COLO829 (cell line): ENCODE measurements at regions not wholly inside any gene's neighbourhood (a gene's known extent, or its start where the extent isn't known, plus 50 kb on each side); places are given as distances from the start of the nearest gene placed in this dataset.

Experiments
- DNase-seq: peaks from one replicate; pipeline ENCODE4 v3.0.0; 2012; ENCODE audit warnings: low spot score

DNA sequence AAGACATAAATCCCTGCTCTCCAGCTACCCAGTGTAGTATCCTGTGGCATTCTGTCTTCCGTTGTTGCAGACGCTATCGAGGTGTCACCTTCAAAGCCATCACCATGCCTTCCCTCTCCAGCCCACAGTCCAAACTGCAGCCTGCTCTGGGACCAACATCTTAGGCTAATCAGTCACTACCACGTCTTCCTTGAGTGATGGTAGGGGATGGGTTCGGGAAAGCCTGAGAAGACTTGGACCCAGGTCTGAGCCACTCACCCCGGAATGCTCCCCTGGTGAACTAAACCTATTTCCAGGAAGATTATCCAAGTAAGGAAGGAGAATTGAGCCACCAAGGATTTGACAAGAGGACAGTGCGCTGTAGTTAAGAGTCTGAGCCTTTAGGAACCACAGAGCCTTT is 52.9 kb upstream of the IRX1 start:
- DNase-seq = no peak

- no peak for DNase-seq
These were observed 53.5 kb upstream of the IRX1 start for GRCh38 chr5:3542158-3542557.

- no peak for DNase-seq
These were observed 56.7 kb upstream of the IRX1 start for GRCh38 chr5:3538886-3539285.

GRCh38 chr5:3537942-3538341 is 57.7 kb upstream of the IRX1 start:
- DNase-seq = no peak

- no peak for DNase-seq
These were observed 60.0 kb upstream of the IRX1 start for GRCh38 chr5:3535414-3536211.

DNA sequence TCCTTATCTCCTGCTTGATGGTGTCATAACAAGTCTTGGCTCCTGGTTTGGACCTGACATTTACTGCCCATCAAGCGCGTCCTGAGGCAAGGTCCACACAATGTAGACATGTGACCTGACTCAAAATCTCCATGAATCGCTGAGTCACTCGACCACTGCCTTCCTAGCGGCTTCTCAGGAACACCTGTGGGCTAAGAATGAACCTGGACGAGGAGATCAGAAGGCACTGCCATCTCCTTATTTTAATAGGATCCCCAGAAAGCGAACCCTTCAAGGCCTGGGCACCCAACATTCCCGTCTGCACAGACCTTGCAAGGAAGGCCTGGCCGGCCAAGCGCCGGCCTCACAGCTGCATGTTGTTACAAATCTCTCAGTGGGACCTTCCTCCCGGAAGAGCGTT is 60.6 kb upstream of the IRX1 start:
- no peak for DNase-seq

GRCh38 chr5:3531320-3531986 is 64.2 kb upstream of the IRX1 start:
- DNase-seq = no peak

DNA sequence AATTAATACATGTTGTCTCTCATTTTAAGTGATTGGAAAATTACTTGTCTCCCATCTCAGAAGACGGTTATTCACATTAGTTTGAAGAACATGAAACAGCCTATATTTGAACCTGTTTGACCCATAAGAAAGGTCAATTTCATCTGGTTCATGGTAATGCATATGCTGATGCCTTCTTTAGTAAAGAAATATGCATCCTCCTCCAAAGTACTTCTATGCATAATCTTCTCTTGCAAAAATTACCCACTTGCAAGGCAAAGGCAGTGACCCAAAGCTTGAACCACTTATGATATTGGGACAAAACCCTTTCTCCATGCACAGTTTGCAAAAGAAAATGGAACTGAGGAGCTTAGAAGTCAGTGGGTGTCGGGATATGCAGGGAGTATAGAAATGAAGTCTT is 65.4 kb upstream of the IRX1 start:
- no peak for DNase-seq

DNA sequence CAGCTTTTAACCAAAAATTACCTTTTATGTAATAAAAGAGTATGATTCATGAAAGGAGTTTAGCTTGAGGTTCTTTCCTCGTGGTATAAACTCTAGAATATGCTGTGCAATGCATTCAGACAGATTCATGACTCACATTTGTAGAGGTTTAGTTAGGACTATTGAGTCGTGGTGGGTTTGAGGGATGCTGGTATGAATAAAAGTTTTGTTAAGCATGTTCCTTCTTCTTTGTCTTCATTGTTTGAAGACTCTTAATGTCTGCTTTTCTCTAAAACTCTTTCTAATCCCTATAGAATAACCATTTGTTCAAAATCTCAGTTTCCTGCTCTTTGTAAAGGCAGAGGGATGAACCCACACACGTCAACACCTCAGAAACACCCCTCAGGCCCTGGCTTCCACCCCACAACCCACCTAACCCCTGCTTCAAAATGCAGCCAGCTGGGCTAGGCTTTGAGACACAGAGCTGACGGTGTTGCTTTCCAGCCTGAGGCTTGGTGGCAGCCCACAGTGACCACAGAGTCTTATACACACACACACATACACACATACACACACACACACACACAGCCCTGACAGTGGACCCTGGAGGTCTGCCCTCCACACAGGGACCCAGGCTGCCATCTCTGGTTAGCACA is 69.0 kb upstream of the IRX1 start:
- DNase-seq = no peak

DNA sequence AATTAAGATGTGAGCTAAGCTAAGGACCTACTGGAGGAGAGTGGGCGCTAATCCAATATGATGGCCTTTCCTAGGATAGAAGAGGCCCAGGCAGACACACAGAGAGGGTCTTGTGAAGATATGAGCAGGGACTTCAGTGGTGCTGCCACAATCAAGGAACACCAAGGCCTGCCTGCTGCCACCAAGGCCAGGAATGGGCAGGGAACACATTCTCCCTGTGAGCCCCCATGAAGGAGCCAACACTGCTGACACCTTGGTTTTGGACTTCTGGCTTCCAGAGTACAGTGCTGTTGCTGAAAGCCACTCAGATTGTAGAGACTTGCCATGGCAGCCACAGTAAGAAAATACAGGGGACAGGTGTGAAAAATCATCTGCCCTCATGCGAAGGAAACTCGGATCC is 73.1 kb upstream of the IRX1 start:
- no peak for DNase-seq

GRCh38 chr5:3518576-3518975 is 77.1 kb upstream of the IRX1 start:
- DNase-seq = no peak

GRCh38 chr5:3518051-3518450 is 77.6 kb upstream of the IRX1 start:
- DNase-seq = no peak

DNA sequence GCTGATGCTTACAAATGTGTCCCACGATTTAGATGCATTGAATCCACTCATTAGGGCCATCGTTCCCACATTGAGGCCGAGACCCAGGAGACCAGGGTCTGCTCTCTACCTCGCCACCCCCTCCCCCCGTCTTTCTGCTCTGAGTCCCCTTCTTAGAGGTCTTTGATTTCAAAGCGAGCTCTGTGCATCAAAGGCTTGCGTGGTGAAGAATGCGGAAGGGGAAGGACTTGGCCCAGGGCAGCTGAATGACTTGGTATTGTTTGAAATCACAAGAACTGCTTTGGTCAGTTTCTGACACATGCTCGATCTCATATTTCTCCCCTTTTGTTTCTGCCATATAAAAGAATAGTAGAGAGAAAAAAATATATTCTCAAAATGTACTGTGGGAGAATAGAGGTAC is 78.3 kb upstream of the IRX1 start:
- no peak for DNase-seq

DNA sequence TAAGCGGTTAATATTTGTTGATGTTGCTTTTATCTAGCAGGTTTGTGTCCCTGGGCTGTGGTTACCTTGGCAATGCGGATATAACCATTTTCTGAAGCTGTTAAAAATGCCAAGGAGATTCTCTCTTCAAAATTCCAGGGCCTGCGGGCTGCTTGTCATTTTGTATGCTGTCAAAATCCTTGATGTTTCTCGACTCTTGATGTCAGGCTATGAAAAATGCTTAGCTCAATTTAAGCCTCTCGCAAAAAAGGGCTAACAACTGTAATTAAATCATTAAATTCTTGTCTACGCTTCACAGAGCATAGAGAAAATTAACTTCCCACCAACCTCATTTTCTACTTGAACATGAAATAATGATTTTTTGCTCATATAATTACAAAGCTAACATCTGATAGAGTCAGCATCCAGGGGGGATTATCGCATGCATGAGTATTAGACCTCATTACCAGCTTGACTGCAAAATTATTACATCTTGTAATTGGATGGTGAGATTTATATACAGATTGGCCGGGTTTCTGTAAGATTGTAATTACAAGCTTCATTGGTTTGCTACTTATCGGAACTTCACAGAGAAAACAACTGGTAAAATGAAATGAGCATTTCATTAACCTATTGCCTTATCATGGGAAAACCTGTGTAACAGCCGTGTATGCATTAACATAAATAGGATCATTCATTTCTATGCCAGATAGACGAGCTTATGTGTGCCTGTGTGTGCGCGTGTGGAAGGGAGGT is 83.1 kb upstream of the IRX1 start:
- no peak for DNase-seq

GRCh38 chr5:3511934-3512333 is 83.7 kb upstream of the IRX1 start:
- no peak for DNase-seq

DNA sequence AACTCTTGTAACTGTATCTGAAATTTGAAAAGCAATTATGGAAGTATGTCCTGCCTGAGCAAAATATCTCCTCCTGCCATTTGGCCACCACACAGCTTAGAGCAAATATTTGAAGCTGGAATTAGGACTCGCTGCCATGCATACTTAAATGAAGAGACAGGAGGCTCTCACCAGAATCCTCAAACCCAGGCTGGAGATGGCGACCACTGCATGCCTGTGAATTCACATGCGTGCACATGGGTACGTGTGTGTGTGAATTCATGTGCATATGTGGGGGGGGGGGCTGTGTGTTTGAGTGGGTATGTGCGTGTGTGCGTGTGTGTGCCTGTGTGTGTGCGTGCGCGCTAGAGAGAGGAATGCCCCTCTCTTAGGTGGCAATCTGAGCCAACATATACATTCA is 84.1 kb upstream of the IRX1 start:
- DNase-seq = no peak

GRCh38 chr5:3510642-3511417 is 84.8 kb upstream of the IRX1 start:
- no peak for DNase-seq

- no peak for DNase-seq
These were observed 86.3 kb upstream of the IRX1 start for GRCh38 chr5:3509290-3509689.

DNA sequence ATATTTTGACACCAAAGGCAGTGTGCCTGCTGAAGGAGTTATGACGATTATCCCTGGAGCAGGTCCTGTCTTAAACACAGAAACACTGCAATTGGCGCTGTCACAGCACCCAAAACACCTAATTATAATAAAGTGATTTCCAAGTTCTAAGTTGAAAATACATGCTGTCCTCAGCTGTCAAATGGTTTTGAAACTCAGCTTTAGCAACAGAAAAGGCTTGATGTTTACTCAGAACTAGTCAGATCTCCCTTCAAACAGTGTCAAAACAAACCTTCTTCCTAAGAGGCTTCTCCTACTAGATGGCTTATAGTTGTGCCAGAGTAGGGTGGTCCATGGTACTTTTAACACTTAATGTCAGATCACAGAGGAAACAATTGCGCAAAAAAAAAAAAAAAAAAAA is 87.2 kb upstream of the IRX1 start:
- no peak for DNase-seq

DNA sequence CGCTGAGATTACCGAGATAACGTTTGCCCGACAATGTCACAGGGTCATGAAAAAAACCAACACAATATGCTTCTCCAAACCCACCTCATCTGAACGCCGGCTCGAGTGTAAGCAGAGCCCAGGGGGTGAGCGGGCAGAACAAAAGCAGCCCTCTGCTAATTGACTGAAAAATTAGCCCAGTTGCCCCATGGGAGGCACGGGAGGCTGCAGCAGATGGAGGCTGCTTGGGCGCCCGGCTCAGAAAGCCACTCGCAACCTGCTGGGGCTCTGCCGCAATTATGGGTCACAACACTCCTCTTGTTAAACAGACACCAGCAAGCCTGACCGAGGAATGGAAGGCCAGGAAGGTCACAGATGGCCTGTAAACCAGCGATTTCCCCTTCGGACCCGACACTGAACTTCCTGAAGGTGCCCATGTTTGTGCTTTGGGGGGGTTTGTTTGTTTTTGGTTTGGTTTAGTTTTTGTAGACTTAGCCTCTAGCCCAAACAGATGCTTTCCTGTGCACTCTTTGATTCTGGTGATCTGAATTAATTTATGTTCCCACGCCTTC is 104.6 kb upstream of the IRX1 start:
- no peak for DNase-seq

DNA sequence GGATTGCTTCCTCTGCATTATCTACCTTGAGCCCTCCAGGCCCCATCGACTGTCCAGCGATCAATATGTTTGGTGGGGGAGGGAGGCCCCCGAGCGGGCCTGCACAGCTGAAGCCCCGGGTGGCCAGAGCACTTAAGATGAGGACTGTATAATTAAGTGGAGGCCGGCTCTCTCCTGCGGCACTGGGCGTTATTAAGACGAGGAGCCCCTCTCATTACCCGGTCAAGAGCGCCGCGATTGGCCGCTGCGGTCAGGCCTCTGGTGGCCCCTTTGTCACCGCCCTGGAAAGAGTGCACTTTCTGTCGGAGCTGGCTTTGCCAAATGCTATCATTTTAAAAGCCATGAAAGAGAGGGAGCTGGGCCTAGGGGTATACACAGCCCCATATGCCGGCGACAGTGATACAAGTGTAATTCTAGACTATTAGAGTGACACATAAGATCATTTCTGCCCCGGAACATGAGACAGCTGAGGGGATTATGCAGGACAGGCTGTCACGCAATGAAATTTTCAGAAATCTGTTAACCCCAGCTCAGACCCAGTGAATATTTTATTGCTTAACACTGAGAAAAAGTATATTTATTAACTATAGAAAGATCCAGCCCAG is 106.3 kb upstream of the IRX1 start:
- no peak for DNase-seq
